ENCODE measurements at regions not wholly inside any gene's neighbourhood (a gene's known extent, or its start where the extent isn't known, plus 50 kb on each side); places are given as distances from the start of the nearest gene placed in this dataset.

DNA sequence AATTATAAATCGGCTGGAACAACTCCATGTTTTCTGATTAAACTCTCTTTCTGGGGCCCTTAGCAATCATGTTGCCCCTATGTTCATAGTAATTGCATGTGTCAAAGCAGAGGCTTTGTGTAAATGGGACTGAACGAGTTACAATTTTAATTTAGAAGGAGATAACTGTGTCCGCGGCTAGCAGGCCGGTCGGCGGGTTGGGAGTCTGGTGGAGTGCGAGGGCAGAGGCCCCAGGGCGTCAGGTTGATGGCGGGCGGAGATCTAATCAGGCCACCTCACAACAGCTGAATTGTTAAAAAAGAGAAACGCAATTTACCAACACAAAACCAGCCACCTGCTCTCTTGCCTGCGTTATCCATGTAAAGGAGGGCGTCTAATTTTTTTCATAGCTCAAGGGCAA, 134.9 kb upstream of the LPCAT1 start:
- Histone ChIP-seq H3K9me2 (replicated peaks; ENCODE audit: low read depth, low read length) (no peaks in the 10 kb centered on the region), H3K36me3 (ENCODE audit: insufficient read depth, low read length) (no peaks in the 10 kb centered on the region), H3K4me3 (ENCODE audit: low read length, poor library complexity, severe bottlenecking) (no peak overlapping the region), H3K79me2 (ENCODE audit: insufficient read depth, low read length) (no peaks in the 10 kb centered on the region), H3K4me2 (ENCODE audit: low read depth, low read length, poor library complexity, severe bottlenecking) (no peak overlapping the region), H3K4me1 (ENCODE audit: insufficient read depth, low read length, poor library complexity, severe bottlenecking) (no peaks in the 10 kb centered on the region), H3K9me3 (ENCODE audit: insufficient read depth, low read depth, low read length) (no peaks in the 10 kb centered on the region), H3K27me3 (ENCODE audit: insufficient read depth, low read length, poor library complexity, severe bottlenecking) (no peaks in the 10 kb centered on the region), H3K9ac (ENCODE audit: low read depth, low read length, poor library complexity, severe bottlenecking) (no peak overlapping the region), H3F3A (ENCODE audit: low read depth) (no peaks in the 10 kb centered on the region), H4K20me1 (ENCODE audit: insufficient read depth, low read length, poor library complexity, severe bottlenecking) (no peaks in the 10 kb centered on the region), H2AFZ (ENCODE audit: low read length) (no peak overlapping the region)
- TF ChIP-seq, protein P1, sequence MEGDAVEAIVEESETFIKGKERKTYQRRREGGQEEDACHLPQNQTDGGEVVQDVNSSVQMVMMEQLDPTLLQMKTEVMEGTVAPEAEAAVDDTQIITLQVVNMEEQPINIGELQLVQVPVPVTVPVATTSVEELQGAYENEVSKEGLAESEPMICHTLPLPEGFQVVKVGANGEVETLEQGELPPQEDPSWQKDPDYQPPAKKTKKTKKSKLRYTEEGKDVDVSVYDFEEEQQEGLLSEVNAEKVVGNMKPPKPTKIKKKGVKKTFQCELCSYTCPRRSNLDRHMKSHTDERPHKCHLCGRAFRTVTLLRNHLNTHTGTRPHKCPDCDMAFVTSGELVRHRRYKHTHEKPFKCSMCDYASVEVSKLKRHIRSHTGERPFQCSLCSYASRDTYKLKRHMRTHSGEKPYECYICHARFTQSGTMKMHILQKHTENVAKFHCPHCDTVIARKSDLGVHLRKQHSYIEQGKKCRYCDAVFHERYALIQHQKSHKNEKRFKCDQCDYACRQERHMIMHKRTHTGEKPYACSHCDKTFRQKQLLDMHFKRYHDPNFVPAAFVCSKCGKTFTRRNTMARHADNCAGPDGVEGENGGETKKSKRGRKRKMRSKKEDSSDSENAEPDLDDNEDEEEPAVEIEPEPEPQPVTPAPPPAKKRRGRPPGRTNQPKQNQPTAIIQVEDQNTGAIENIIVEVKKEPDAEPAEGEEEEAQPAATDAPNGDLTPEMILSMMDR (conservative IDR thresholded peaks at IDR 0.05; ENCODE audit: low read length): no peak
- no peak for TF ChIP-seq EZH2phosphoT487 (IDR thresholded peaks at IDR 0.05; ENCODE audit: borderline replicate concordance)

DNA sequence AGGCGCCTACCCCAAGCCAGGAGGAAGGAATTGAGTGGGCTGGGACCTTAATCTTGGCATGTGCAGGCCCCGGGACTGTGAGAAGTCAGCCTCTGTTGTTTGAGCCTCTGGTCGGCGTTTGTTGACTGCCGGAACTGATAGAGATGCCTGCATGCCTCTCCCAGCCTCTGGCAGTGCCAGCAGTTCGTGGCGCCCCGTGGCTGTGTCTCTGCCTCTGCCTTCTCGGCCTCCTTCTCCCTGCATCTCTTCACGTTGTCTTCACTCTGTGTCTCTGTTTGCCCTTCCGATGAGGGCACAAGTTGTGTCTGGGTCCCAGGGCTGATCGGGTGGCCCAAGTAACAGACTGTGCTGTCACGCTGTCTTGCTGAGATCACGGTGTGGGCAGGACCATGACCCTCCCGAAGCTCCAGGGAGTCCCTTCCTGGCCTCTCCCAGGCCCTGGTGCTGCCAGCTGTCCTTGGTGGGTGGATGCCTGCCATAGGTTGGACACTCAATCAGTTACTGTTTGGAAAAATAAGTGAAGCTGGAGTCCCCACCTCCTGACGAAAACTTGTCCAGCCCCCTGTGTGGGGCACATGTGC, 133.5 kb upstream of the LPCAT1 start:
- Histone ChIP-seq H2AFZ (ENCODE audit: low read length) (no peak overlapping the region), H3K36me3 (ENCODE audit: insufficient read depth, low read length) (no peaks in the 10 kb centered on the region), H3K4me3 (ENCODE audit: low read length, poor library complexity, severe bottlenecking) (no peak overlapping the region), H3K9me2 (replicated peaks; ENCODE audit: low read depth, low read length) (no peaks in the 10 kb centered on the region), H3K9ac (ENCODE audit: low read depth, low read length, poor library complexity, severe bottlenecking) (no peak overlapping the region), H3K4me1 (ENCODE audit: insufficient read depth, low read length, poor library complexity, severe bottlenecking) (no peaks in the 10 kb centered on the region), H3K79me2 (ENCODE audit: insufficient read depth, low read length) (no peaks in the 10 kb centered on the region), H3K9me3 (ENCODE audit: insufficient read depth, low read depth, low read length) (no peaks in the 10 kb centered on the region), H3F3A (ENCODE audit: low read depth) (no peaks in the 10 kb centered on the region), H3K4me2 (ENCODE audit: low read depth, low read length, poor library complexity, severe bottlenecking) (no peak overlapping the region), H4K20me1 (ENCODE audit: insufficient read depth, low read length, poor library complexity, severe bottlenecking) (no peaks in the 10 kb centered on the region), H3K27me3 (ENCODE audit: insufficient read depth, low read length, poor library complexity, severe bottlenecking) (no peaks in the 10 kb centered on the region)
- no peak for TF ChIP-seq EZH2phosphoT487 (IDR thresholded peaks at IDR 0.05; ENCODE audit: borderline replicate concordance)
- TF ChIP-seq, protein P1 (conservative IDR thresholded peaks at IDR 0.05; ENCODE audit: low read length): no peak

DNA sequence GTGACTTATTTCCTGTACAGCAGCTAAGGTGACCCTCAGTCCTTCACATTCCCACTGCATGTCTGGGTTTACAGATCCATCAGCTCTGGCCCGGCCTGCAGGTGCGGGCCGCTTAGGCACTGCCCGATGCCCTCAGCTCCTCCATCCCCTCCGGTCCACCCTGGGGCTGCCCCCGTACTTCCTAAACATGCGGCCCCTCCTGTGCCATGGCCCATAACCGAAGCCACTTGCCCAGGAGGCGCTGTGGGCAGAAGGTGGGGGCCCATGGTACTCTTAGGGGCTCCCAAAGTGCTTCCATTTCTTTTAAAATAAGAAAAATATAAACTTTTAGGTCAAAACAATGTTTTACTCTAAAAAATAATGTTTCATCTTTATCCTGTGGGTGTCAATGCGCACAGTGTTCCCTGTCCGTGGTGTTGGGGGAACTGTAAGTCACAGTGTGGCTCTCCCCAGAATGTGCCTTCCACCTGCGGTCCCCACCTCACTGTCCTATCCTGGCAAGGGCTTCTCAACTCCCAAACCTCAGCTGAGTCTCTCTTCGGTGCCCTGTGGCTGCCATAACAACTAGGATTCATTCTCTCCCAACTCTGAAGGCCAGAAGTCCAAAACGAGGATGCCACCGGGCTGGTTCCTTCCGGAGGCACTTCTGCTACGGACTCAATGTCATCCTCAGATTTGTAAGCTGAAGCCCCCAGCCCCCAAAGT, 132.7 kb upstream of the LPCAT1 start:
- H3K9ac ChIP-seq (ENCODE audit: low read depth, low read length, poor library complexity, severe bottlenecking): no peak overlapping the region
- H3K79me2 ChIP-seq (ENCODE audit: insufficient read depth, low read length): no peaks in the 10 kb centered on the region
- H3K4me1 ChIP-seq (ENCODE audit: insufficient read depth, low read length, poor library complexity, severe bottlenecking): no peaks in the 10 kb centered on the region
- no peak overlapping the region for H2AFZ ChIP-seq (ENCODE audit: low read length)
- no peaks in the 10 kb centered on the region for H3K9me3 ChIP-seq (ENCODE audit: insufficient read depth, low read depth, low read length)
- H3K36me3 ChIP-seq (ENCODE audit: insufficient read depth, low read length): no peaks in the 10 kb centered on the region
- TF ChIP-seq, protein P1 (conservative IDR thresholded peaks at IDR 0.05; ENCODE audit: low read length): no peak
- TF ChIP-seq EZH2phosphoT487 (IDR thresholded peaks at IDR 0.05; ENCODE audit: borderline replicate concordance): no peak
- no peak overlapping the region for H3K4me3 ChIP-seq (ENCODE audit: low read length, poor library complexity, severe bottlenecking)
- no peaks in the 10 kb centered on the region for H3K9me2 ChIP-seq (replicated peaks; ENCODE audit: low read depth, low read length)
- H3F3A ChIP-seq (ENCODE audit: low read depth): no peaks in the 10 kb centered on the region
- H3K27me3 ChIP-seq (ENCODE audit: insufficient read depth, low read length, poor library complexity, severe bottlenecking): no peaks in the 10 kb centered on the region
- H3K4me2 ChIP-seq (ENCODE audit: low read depth, low read length, poor library complexity, severe bottlenecking): no peak overlapping the region
- no peaks in the 10 kb centered on the region for H4K20me1 ChIP-seq (ENCODE audit: insufficient read depth, low read length, poor library complexity, severe bottlenecking)
